Upper lobe of right lung (tissue), 1 donor: ENCODE measurements at regions not wholly inside any gene's neighbourhood (a gene's known extent, or its start where the extent isn't known, plus 50 kb on each side); places are given as distances from the start of the nearest gene placed in this dataset.

Experiments
- ATAC-seq: fragments of 200-7000 bp; cut with Tn5 transposase; one replicate; pipeline ENCODE4 v1.9.1; 2020; ENCODE audit warnings: mild to moderate bottlenecking, moderate library complexity
- DNase-seq: peaks from one replicate; pipeline ENCODE4 v3.0.0-alpha.2; 2020
- H3K27ac ChIP-seq: fragments of 200-600 bp; one replicate; pipeline ENCODE4 v1.8.0; 2022
- H3K27me3 ChIP-seq: fragments of 200-600 bp; one replicate; pipeline ENCODE4 v1.8.0; 2022; ENCODE audit warnings: mild to moderate bottlenecking
- H3K36me3 ChIP-seq: fragments of 200-600 bp; one replicate; pipeline ENCODE4 v1.8.0; 2022
- H3K4me1 ChIP-seq: fragments of 200-600 bp; one replicate; pipeline ENCODE4 v1.8.0; 2022
- H3K4me3 ChIP-seq: fragments of 200-600 bp; one replicate; pipeline ENCODE4 v1.8.0; 2022; ENCODE audit warnings: mild to moderate bottlenecking
- H3K9me3 ChIP-seq: fragments of 200-600 bp; one replicate; pipeline ENCODE4 v1.8.0; 2022
- CTCF ChIP-seq: fragments of 200-600 bp; IDR thresholded peaks from one replicate; pipeline ENCODE4 v1.8.0; 2022; ENCODE audit warnings: antibody characterized with exemption
- intact Hi-C: fragments of 100-400 bp; cut with DNase I; formaldehyde crosslinking; loops from one replicate; pipeline ENCODE4 v1.11.0; 2022
- donor health status: DM: no; HTN: yes; CAD: no; lungs with severe emphysema.

GRCh38 chr2:207227062-207227748, 61.5 kb upstream of the KLF7 start:
- intact Hi-C loops = no loop called here
- peak; percentile 55 for ATAC-seq
- peak; percentile 66 for DNase-seq
- Histone ChIP-seq H3K4me3 (peak overlapping the region; percentile 19), H3K36me3 (no peaks in the 10 kb centered on the region), H3K9me3 (no peaks in the 10 kb centered on the region), H3K27me3 (no peaks in the 10 kb centered on the region), H3K27ac (peak overlapping the region; percentile 39), H3K4me1 (peaks cover 20% of the 10 kb centered on the region)
- TF ChIP-seq CTCF = no peak

- ATAC-seq = no peak
- Histone ChIP-seq H3K9me3 (no peaks in the 10 kb centered on the region), H3K4me3 (no peak overlapping the region), H3K4me1 (peaks cover 20% of the 10 kb centered on the region), H3K27me3 (no peaks in the 10 kb centered on the region), H3K36me3 (no peaks in the 10 kb centered on the region), H3K27ac (no peak overlapping the region)
- TF ChIP-seq CTCF = no peak
- intact Hi-C loops = no loop called here
- DNase-seq = no peak
Measured at GRCh38 chr2:207227749-207228145, 62.0 kb upstream of the KLF7 start.

- Histone ChIP-seq H3K27me3 (no peaks in the 10 kb centered on the region), H3K9me3 (no peaks in the 10 kb centered on the region), H3K4me1 (peaks cover 20% of the 10 kb centered on the region), H3K27ac (no peak overlapping the region), H3K36me3 (no peaks in the 10 kb centered on the region), H3K4me3 (no peak overlapping the region)
- DNase-seq (no peak), ATAC-seq (no peak)
- intact Hi-C loops = no loop called here
- no peak for TF ChIP-seq CTCF
Measured at GRCh38 chr2:207228402-207228801, 62.7 kb upstream of the KLF7 start.

- no peak for TF ChIP-seq CTCF
- Histone ChIP-seq H3K4me1 (peaks cover 20% of the 10 kb centered on the region), H3K36me3 (no peaks in the 10 kb centered on the region), H3K27me3 (no peaks in the 10 kb centered on the region), H3K27ac (no peak overlapping the region), H3K4me3 (no peak overlapping the region), H3K9me3 (no peaks in the 10 kb centered on the region)
- ATAC-seq = no peak
- DNase-seq = no peak
- intact Hi-C loops = no loop called here
Measured at GRCh38 chr2:207229161-207229560, 63.4 kb upstream of the KLF7 start.

- no peaks in the 10 kb centered on the region for H3K36me3 ChIP-seq
- intact Hi-C loops = no loop called here
- no peak overlapping the region for H3K27ac ChIP-seq
- no peak overlapping the region for H3K4me3 ChIP-seq
- H3K27me3 ChIP-seq = no peaks in the 10 kb centered on the region
- TF ChIP-seq CTCF = peak; percentile 46
- peaks cover 20% of the 10 kb centered on the region for H3K4me1 ChIP-seq
- ATAC-seq (peak; percentile 32), DNase-seq (no peak)
- no peaks in the 10 kb centered on the region for H3K9me3 ChIP-seq
Measured at GRCh38 chr2:207230261-207231105, 64.7 kb upstream of the KLF7 start.
